ENCODE measurements at regions not wholly inside any gene's neighbourhood (a gene's known extent, or its start where the extent isn't known, plus 50 kb on each side); places are given as distances from the start of the nearest gene placed in this dataset.

GRCh38 chr13:68099631-68100030, 869.5 kb upstream of the PCDH9 start:
- Histone ChIP-seq H3K9me2 (replicated peaks; ENCODE audit: insufficient read depth, low read length) (no peaks in the 10 kb centered on the region), H2AFZ (ENCODE audit: low read depth, low read length, severe bottlenecking) (no peak overlapping the region), H3F3A (ENCODE audit: insufficient read depth) (no peaks in the 10 kb centered on the region), H3K79me2 (ENCODE audit: insufficient read depth, low read length) (no peaks in the 10 kb centered on the region), H4K20me1 (ENCODE audit: low read depth, low read length) (no peaks in the 10 kb centered on the region), H3K4me2 (ENCODE audit: low read depth, low read length, poor library complexity, severe bottlenecking) (no peak overlapping the region), H3K27me3 (ENCODE audit: low read length) (no peaks in the 10 kb centered on the region), H3K36me3 (ENCODE audit: low read length) (no peaks in the 10 kb centered on the region), H3K27ac (ENCODE audit: low read depth, low read length) (no peak overlapping the region), H3K4me3 (ENCODE audit: insufficient read depth, low read length, poor library complexity, severe bottlenecking) (no peak overlapping the region), H3K9ac (ENCODE audit: low read length) (no peak overlapping the region), H3K9me3 (ENCODE audit: insufficient read depth, low read length) (no peaks in the 10 kb centered on the region)
- TF ChIP-seq CTCF (IDR thresholded peaks at IDR 0.05; ENCODE audit: insufficient read depth, low read length, poor library complexity, severe bottlenecking) (no peak), EZH2phosphoT487 (conservative IDR thresholded peaks at IDR 0.05; ENCODE audit: low read length) (no peak)

GRCh38 chr13:68081061-68081460, 850.9 kb upstream of the PCDH9 start:
- no peak overlapping the region for H2AFZ ChIP-seq (ENCODE audit: low read depth, low read length, severe bottlenecking)
- H3K79me2 ChIP-seq (ENCODE audit: insufficient read depth, low read length), result no peaks in the 10 kb centered on the region
- H3F3A ChIP-seq (ENCODE audit: insufficient read depth), result 0 out of 2 replicates have a peak, but pooled peaks cover 3% of the 10 kb centered on the region
- H3K9ac ChIP-seq (ENCODE audit: low read length), result no peak overlapping the region
- TF ChIP-seq CTCF (IDR thresholded peaks at IDR 0.05; ENCODE audit: insufficient read depth, low read length, poor library complexity, severe bottlenecking) (no peak), EZH2phosphoT487 (conservative IDR thresholded peaks at IDR 0.05; ENCODE audit: low read length) (no peak)
- no peaks in the 10 kb centered on the region for H3K36me3 ChIP-seq (ENCODE audit: low read length)
- no peaks in the 10 kb centered on the region for H4K20me1 ChIP-seq (ENCODE audit: low read depth, low read length)
- no peak overlapping the region for H3K27ac ChIP-seq (ENCODE audit: low read depth, low read length)
- no peaks in the 10 kb centered on the region for H3K9me3 ChIP-seq (ENCODE audit: insufficient read depth, low read length)
- no peak overlapping the region for H3K4me3 ChIP-seq (ENCODE audit: insufficient read depth, low read length, poor library complexity, severe bottlenecking)
- no peaks in the 10 kb centered on the region for H3K9me2 ChIP-seq (replicated peaks; ENCODE audit: insufficient read depth, low read length)
- no peak overlapping the region for H3K4me2 ChIP-seq (ENCODE audit: low read depth, low read length, poor library complexity, severe bottlenecking)
- H3K27me3 ChIP-seq (ENCODE audit: low read length), result no peaks in the 10 kb centered on the region

GRCh38 chr13:68078874-68079273, 848.7 kb upstream of the PCDH9 start:
- no peak overlapping the region for H3K27ac ChIP-seq (ENCODE audit: low read depth, low read length)
- H3K9me2 ChIP-seq (replicated peaks; ENCODE audit: insufficient read depth, low read length), result no peaks in the 10 kb centered on the region
- H3K4me2 ChIP-seq (ENCODE audit: low read depth, low read length, poor library complexity, severe bottlenecking), result no peak overlapping the region
- TF ChIP-seq EZH2phosphoT487 (conservative IDR thresholded peaks at IDR 0.05; ENCODE audit: low read length), result no peak
- no peak for TF ChIP-seq CTCF (IDR thresholded peaks at IDR 0.05; ENCODE audit: insufficient read depth, low read length, poor library complexity, severe bottlenecking)
- H3F3A ChIP-seq (ENCODE audit: insufficient read depth), result 0 out of 2 replicates have a peak, but pooled peaks cover 3% of the 10 kb centered on the region
- no peak overlapping the region for H3K4me3 ChIP-seq (ENCODE audit: insufficient read depth, low read length, poor library complexity, severe bottlenecking)
- H4K20me1 ChIP-seq (ENCODE audit: low read depth, low read length), result no peaks in the 10 kb centered on the region
- no peaks in the 10 kb centered on the region for H3K9me3 ChIP-seq (ENCODE audit: insufficient read depth, low read length)
- peak overlapping the region; percentile 57 for H2AFZ ChIP-seq (ENCODE audit: low read depth, low read length, severe bottlenecking)
- H3K36me3 ChIP-seq (ENCODE audit: low read length), result no peaks in the 10 kb centered on the region
- no peaks in the 10 kb centered on the region for H3K27me3 ChIP-seq (ENCODE audit: low read length)
- H3K79me2 ChIP-seq (ENCODE audit: insufficient read depth, low read length), result no peaks in the 10 kb centered on the region
- no peak overlapping the region for H3K9ac ChIP-seq (ENCODE audit: low read length)
